ENCODE measurements at regions not wholly inside any gene's neighbourhood (a gene's known extent, or its start where the extent isn't known, plus 50 kb on each side); places are given as distances from the start of the nearest gene placed in this dataset.
A peak's percentile ranks its signal among the peaks of the same experiment; 100 is the strongest.
"Not testable (repeated sequence)": the region's sequence is repeated elsewhere in the genome, so short reads cannot be mapped to it uniquely, and the experiment has no call there.

- H3K27ac ChIP-seq (ENCODE audit: low read depth, low read length) = no peak overlapping the region
- H3K79me2 ChIP-seq (ENCODE audit: control insufficient read depth, low read length) = no peaks in the 10 kb centered on the region
- no peaks in the 10 kb centered on the region for H3K27me3 ChIP-seq (ENCODE audit: control insufficient read depth, low read length)
- H3K9me3 ChIP-seq (ENCODE audit: control insufficient read depth, insufficient read depth, low read length) = no peaks in the 10 kb centered on the region
- H3F3A ChIP-seq (ENCODE audit: control insufficient read depth, insufficient read depth) = no peaks in the 10 kb centered on the region
- no peaks in the 10 kb centered on the region for H3K9me2 ChIP-seq (replicated peaks; ENCODE audit: control insufficient read depth, low read length)
- no peak for TF ChIP-seq EZH2phosphoT487 (IDR thresholded peaks at IDR 0.05; ENCODE audit: borderline replicate concordance, low read length)
- H3K4me2 ChIP-seq (ENCODE audit: low read length) = no peak overlapping the region
- no peaks in the 10 kb centered on the region for H3K36me3 ChIP-seq (ENCODE audit: control insufficient read depth, low read length)
- no peak overlapping the region for H3K4me3 ChIP-seq (ENCODE audit: low read length)
- H3K4me1 ChIP-seq (ENCODE audit: control insufficient read depth, low read length) = no peaks in the 10 kb centered on the region
- no peaks in the 10 kb centered on the region for H4K20me1 ChIP-seq (ENCODE audit: control insufficient read depth, insufficient read depth, low read depth, low read length)
These were observed 71.8 kb upstream of the ABI1 start for GRCh38 chr10:26932576-26932975.

DNA sequence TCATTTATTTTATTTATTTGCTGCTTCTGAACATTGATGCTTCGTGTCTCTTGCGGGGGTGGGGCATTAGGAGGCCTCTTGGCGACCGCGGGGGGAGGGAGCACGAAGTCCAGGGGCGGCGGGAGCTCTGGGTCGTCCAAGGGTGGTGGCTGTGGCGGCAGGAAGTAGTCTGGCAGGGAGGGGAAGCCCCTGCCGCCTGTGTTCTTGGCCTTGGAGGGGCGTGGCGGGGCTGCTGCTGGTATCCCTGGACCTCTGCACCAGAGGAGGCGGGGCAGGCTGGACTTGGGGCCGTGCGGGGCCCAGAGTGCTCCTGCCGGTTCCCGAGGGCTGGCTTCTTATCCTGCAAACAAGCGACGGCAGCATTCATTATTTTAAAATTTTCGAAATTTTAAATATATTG is 70.5 kb upstream of the ABI1 start:
- H3K79me2 ChIP-seq (ENCODE audit: control insufficient read depth, low read length) = no peaks in the 10 kb centered on the region
- no peaks in the 10 kb centered on the region for H3K9me3 ChIP-seq (ENCODE audit: control insufficient read depth, insufficient read depth, low read length)
- no peak overlapping the region for H3K27ac ChIP-seq (ENCODE audit: low read depth, low read length)
- no peaks in the 10 kb centered on the region for H3K36me3 ChIP-seq (ENCODE audit: control insufficient read depth, low read length)
- TF ChIP-seq CTCF (IDR thresholded peaks at IDR 0.05; ENCODE audit: low read depth, low read length, poor library complexity, severe bottlenecking) (no peak), EZH2phosphoT487 (IDR thresholded peaks at IDR 0.05; ENCODE audit: borderline replicate concordance, low read length) (no peak)
- no peaks in the 10 kb centered on the region for H3K4me1 ChIP-seq (ENCODE audit: control insufficient read depth, low read length)
- H3K4me3 ChIP-seq (ENCODE audit: low read length) = no peak overlapping the region
- no peaks in the 10 kb centered on the region for H3K27me3 ChIP-seq (ENCODE audit: control insufficient read depth, low read length)
- H3K4me2 ChIP-seq (ENCODE audit: low read length) = peak overlapping the region; percentile 20; the same call in 1 of the 2 replicates
- no peaks in the 10 kb centered on the region for H3F3A ChIP-seq (ENCODE audit: control insufficient read depth, insufficient read depth)
- no peaks in the 10 kb centered on the region for H4K20me1 ChIP-seq (ENCODE audit: control insufficient read depth, insufficient read depth, low read depth, low read length)
- H3K9me2 ChIP-seq (replicated peaks; ENCODE audit: control insufficient read depth, low read length) = no peaks in the 10 kb centered on the region

- H3K36me3 ChIP-seq (ENCODE audit: control insufficient read depth, low read length); H4K20me1 ChIP-seq (ENCODE audit: control insufficient read depth, insufficient read depth, low read depth, low read length); H3K27ac ChIP-seq (ENCODE audit: low read depth, low read length); H3K79me2 ChIP-seq (ENCODE audit: control insufficient read depth, low read length); H3K4me1 ChIP-seq (ENCODE audit: control insufficient read depth, low read length); H3K4me2 ChIP-seq (ENCODE audit: low read length); H3K27me3 ChIP-seq (ENCODE audit: control insufficient read depth, low read length); H3F3A ChIP-seq (ENCODE audit: control insufficient read depth, insufficient read depth); H3K4me3 ChIP-seq (ENCODE audit: low read length); H3K9me3 ChIP-seq (ENCODE audit: control insufficient read depth, insufficient read depth, low read length); H3K9me2 ChIP-seq (replicated peaks; ENCODE audit: control insufficient read depth, low read length): not testable (repeated sequence)
These were observed 62.1 kb upstream of the ABI1 start for GRCh38 chr10:26922824-26923223.

GRCh38 chr10:26919156-26919860 is 58.5 kb upstream of the ABI1 start:
- not testable (repeated sequence) for H3K4me1 ChIP-seq (ENCODE audit: control insufficient read depth, low read length); H3K27ac ChIP-seq (ENCODE audit: low read depth, low read length); H3K27me3 ChIP-seq (ENCODE audit: control insufficient read depth, low read length); H3K36me3 ChIP-seq (ENCODE audit: control insufficient read depth, low read length); H3K9me2 ChIP-seq (replicated peaks; ENCODE audit: control insufficient read depth, low read length); H3K9me3 ChIP-seq (ENCODE audit: control insufficient read depth, insufficient read depth, low read length); H3K4me3 ChIP-seq (ENCODE audit: low read length); H3K4me2 ChIP-seq (ENCODE audit: low read length); H4K20me1 ChIP-seq (ENCODE audit: control insufficient read depth, insufficient read depth, low read depth, low read length); H3K79me2 ChIP-seq (ENCODE audit: control insufficient read depth, low read length); H3F3A ChIP-seq (ENCODE audit: control insufficient read depth, insufficient read depth)

DNA sequence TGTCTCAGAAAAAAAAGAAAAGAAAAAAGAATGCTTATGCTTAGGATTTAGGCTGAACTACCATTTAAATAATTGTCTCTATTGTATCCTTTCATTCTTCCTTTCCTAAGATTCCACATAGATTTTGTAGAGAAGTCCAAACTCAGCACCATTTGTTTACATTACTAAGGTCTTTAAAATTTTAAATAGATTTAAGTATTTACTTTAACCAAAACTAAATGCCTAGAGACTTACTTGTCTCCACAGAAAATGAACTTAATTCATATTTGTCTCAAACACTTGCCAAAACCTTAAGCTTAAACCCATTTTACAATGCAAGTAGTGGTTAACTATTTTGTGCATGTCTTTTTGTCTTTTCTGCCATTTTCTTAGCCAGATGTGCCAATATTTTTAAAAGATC is 54.1 kb upstream of the ABI1 start:
- H3K4me2 ChIP-seq (ENCODE audit: low read length) = no peak overlapping the region
- H3K79me2 ChIP-seq (ENCODE audit: control insufficient read depth, low read length) = no peaks in the 10 kb centered on the region
- 0 out of 2 replicates have a peak, but pooled peaks cover 2% of the 10 kb centered on the region for H3F3A ChIP-seq (ENCODE audit: control insufficient read depth, insufficient read depth)
- H3K9me3 ChIP-seq (ENCODE audit: control insufficient read depth, insufficient read depth, low read length) = no peaks in the 10 kb centered on the region
- no peaks in the 10 kb centered on the region for H3K36me3 ChIP-seq (ENCODE audit: control insufficient read depth, low read length)
- no peaks in the 10 kb centered on the region for H3K9me2 ChIP-seq (replicated peaks; ENCODE audit: control insufficient read depth, low read length)
- no peak overlapping the region for H3K27ac ChIP-seq (ENCODE audit: low read depth, low read length)
- H3K4me3 ChIP-seq (ENCODE audit: low read length) = no peak overlapping the region
- H4K20me1 ChIP-seq (ENCODE audit: control insufficient read depth, insufficient read depth, low read depth, low read length) = no peaks in the 10 kb centered on the region
- no peaks in the 10 kb centered on the region for H3K27me3 ChIP-seq (ENCODE audit: control insufficient read depth, low read length)
- TF ChIP-seq EZH2phosphoT487 (IDR thresholded peaks at IDR 0.05; ENCODE audit: borderline replicate concordance, low read length) = no peak
- no peak for TF ChIP-seq CTCF (IDR thresholded peaks at IDR 0.05; ENCODE audit: low read depth, low read length, poor library complexity, severe bottlenecking)
- H3K4me1 ChIP-seq (ENCODE audit: control insufficient read depth, low read length) = peaks cover 11% of the 10 kb centered on the region
